ENCODE measurements at regions not wholly inside any gene's neighbourhood (a gene's known extent, or its start where the extent isn't known, plus 50 kb on each side); places are given as distances from the start of the nearest gene placed in this dataset.
A peak's percentile ranks its signal among the peaks of the same experiment; 100 is the strongest.

- peak in 2 of 5 donors; percentile 9 to 33 for DNase-seq
- intact Hi-C loops (cut with DNase I) = no loop called here
- Histone ChIP-seq H3K4me3 (no peak overlapping the region), H3K9me3 (peaks cover 0 to 7% (median 0%) of the 10 kb centered on the region in 12 donors), H3K27ac (no peak overlapping the region), H3K36me3 (no peaks in the 10 kb centered on the region), H3K4me1 (peaks cover 0 to 6% (median 0%) of the 10 kb centered on the region in 12 donors), H3K27me3 (no peaks in the 10 kb centered on the region)
- ATAC-seq = peak in 3 of 4 donors; percentile 71 to 80 (median 72)
- TF ChIP-seq POLR2A (IDR thresholded peaks at IDR 0.05) (no peak), CTCF (IDR thresholded peaks at IDR 0.05) (no peak)
- WGBS, 4 donors = 41 to 56% (median 50%) methylated on average over 10 of the region's 10 CpGs
These were observed 196.3 kb upstream of the HHIP start for GRCh38 chr4:144449611-144450010.

- peaks cover 0 to 7% (median 0%) of the 10 kb centered on the region in 12 donors for H3K9me3 ChIP-seq
- no peaks in the 10 kb centered on the region for H3K36me3 ChIP-seq
- intact Hi-C loops (cut with DNase I) = no loop called here
- peaks cover 0 to 6% (median 0%) of the 10 kb centered on the region in 12 donors for H3K4me1 ChIP-seq
- DNase-seq = no peak
- no peak overlapping the region for H3K27ac ChIP-seq
- H3K27me3 ChIP-seq = no peaks in the 10 kb centered on the region
- no peak overlapping the region for H3K4me3 ChIP-seq
- WGBS, 4 donors = 72 to 82% (median 77%) methylated on average over 2 of the region's 2 CpGs
- TF ChIP-seq POLR2A (IDR thresholded peaks at IDR 0.05) (no peak), CTCF (IDR thresholded peaks at IDR 0.05) (no peak)
- no peak for ATAC-seq
These were observed 195.4 kb upstream of the HHIP start for GRCh38 chr4:144450526-144450925.

- DNase-seq (no peak), ATAC-seq (no peak)
- Histone ChIP-seq H3K4me3 (no peak overlapping the region), H3K4me1 (peaks cover 0 to 6% (median 0%) of the 10 kb centered on the region in 12 donors), H3K27me3 (no peaks in the 10 kb centered on the region), H3K27ac (no peak overlapping the region), H3K36me3 (no peaks in the 10 kb centered on the region), H3K9me3 (peaks cover 0 to 7% (median 0%) of the 10 kb centered on the region in 12 donors)
- no peak for TF ChIP-seq POLR2A (IDR thresholded peaks at IDR 0.05)
- TF ChIP-seq CTCF (IDR thresholded peaks at IDR 0.05) = no peak
- WGBS, 4 donors = 25 to 36% (median 33%) methylated on average over 3 of the region's 3 CpGs
- intact Hi-C loops (cut with DNase I) = no loop called here
These were observed 194.0 kb upstream of the HHIP start for GRCh38 chr4:144451766-144452450.

GRCh38 chr4:144456196-144456595, 189.8 kb upstream of the HHIP start:
- TF ChIP-seq CTCF (IDR thresholded peaks at IDR 0.05) (no peak), POLR2A (IDR thresholded peaks at IDR 0.05) (no peak)
- H3K4me1 ChIP-seq = no peaks in the 10 kb centered on the region
- WGBS, 4 donors = 78 to 86% (median 83%) methylated on average over 2 of the region's 2 CpGs
- H3K4me3 ChIP-seq = no peak overlapping the region
- H3K9me3 ChIP-seq = no peaks in the 10 kb centered on the region
- no peaks in the 10 kb centered on the region for H3K36me3 ChIP-seq
- no peaks in the 10 kb centered on the region for H3K27me3 ChIP-seq
- no peak overlapping the region for H3K27ac ChIP-seq
- no peak for DNase-seq
- no peak for ATAC-seq
- intact Hi-C loops (cut with DNase I) = no loop called here
